HG02981 (cell line): ENCODE measurements at regions not wholly inside any gene's neighbourhood (a gene's known extent, or its start where the extent isn't known, plus 50 kb on each side); places are given as distances from the start of the nearest gene placed in this dataset.

Experiments
- ATAC-seq: cut with Tn5 transposase; IDR thresholded peaks from one replicate; pipeline ENCODE4 v1.9.1; 2021; ENCODE audit warnings: mild to moderate bottlenecking, moderate library complexity; ENCODE audit not compliant: unreplicated experiment

- no peak for ATAC-seq
These were observed 788.4 kb downstream of the TLE4 start for GRCh38 chr9:80359941-80360881.

- ATAC-seq, result no peak
These were observed 787.5 kb downstream of the TLE4 start for GRCh38 chr9:80359291-80359690.

GRCh38 chr9:80352967-80353366 lies 781.2 kb downstream of the TLE4 start:
- no peak for ATAC-seq

DNA sequence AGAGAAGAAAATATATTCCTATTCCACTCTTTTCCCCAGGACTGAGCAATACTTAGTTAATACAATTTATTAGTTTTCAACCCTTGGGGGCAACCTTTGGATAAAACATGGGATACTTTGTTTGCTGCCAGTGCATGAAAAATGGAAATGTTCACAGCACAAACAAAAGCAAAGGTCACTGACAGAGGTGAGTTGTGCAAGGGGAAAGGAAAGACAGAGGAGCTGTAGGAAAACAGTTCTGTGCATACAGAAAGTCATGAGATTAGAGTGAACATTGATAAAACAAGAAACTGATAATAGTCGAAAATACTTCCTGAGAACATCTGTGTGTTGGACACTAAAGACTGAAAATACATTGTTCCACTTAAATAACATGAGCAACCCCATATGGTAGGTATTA lies 779.8 kb downstream of the TLE4 start:
- no peak for ATAC-seq

DNA sequence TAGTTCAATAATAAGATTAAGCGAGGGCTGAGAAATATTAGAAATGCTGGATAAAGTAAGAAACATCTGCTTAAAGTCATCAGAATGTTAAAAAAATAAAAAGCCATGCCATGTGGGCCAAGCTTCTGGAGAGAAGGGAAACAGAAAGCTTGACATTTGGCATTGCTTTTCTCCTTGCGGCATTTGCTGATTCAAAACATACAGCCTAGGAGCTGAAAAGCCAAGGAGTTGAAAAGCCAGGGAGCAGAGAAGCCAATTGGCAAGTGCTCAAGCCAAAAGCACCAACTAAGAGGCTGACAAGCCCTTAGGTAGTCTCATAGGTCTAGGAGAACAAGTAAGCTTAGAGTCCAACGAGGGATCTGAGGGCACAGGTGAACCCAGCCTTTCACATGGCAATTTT lies 754.3 kb downstream of the TLE4 start:
- no peak for ATAC-seq

- no peak for ATAC-seq
These were observed 749.2 kb downstream of the TLE4 start for GRCh38 chr9:80320916-80321315.

DNA sequence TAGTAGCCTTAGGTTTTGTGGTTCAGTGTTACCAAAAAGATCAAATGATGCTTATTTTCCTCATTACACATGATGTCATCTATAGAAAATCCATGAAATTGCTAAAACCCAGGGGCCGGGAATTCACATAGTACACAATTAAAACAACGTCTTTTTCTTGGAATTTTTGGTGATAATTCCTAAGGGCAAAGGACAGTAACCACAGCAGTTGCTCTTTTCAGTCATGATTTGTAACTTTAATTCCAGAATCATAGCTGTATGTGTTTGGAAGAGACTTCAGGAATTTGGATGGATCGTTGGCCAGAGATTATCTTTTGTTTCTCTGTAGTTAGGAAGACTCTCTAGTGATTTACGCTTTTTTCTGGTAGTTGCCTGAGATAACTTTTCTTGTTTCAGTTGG lies 748.7 kb downstream of the TLE4 start:
- no peak for ATAC-seq

- ATAC-seq, result no peak
These were observed 733.4 kb downstream of the TLE4 start for GRCh38 chr9:80305136-80305535.

- no peak for ATAC-seq
These were observed 723.2 kb downstream of the TLE4 start for GRCh38 chr9:80294955-80295354.

DNA sequence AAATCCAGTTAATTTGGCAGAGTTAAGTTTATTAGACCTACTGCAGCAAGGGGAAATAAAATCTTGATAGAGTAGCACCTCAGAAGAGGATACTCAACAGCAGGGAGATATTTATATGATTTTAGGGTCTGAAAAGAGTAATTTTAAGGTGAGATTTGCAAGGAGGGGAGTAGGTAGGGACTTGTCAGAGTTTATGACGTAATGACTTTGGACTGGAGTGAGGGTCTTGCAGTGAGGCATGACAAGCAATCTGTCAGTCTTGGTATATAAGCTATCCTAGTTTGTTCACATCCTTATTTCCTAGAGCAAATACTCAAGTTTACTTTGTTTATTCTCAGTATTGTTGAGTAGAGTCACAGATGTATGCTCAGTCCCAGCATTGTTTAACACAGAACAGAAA lies 722.6 kb downstream of the TLE4 start:
- no peak for ATAC-seq

DNA sequence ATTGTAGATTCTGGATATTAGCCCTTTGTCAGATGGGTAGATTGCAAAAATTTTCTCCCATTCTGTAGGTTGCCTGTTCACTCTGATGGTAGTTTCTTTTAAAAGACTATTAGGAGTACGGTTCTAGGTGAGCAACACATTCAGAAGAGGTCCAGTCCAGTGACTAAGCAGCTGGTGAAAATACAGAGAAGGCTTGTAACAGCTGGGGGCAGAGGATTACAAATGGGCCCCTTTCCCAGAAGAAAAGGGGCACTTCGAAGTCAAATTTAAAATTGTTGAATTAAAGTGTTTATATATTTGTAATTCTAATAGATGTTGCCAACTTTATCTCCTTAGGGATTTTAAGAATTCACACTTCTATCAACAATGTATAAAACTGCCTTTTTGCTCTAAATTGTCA lies 720.5 kb downstream of the TLE4 start:
- no peak for ATAC-seq

DNA sequence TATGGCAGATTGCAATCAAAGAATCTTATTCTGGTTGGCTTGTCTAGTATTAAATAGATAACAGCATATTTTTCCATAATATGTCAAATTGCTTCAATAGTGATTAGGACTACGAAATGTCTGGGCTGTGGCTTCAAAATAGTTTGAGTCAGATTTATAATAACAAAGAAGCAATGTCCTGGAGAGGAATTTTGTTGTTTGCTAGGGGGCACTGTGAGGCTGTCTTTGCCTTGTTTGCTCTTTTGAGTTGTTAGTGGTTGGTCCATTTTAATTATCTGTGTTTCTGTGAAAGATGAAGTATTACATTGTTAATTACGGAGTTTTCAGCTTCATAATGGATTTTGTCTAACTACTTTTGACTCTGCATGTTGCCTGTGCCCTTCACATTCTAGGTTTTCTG lies 713.6 kb downstream of the TLE4 start:
- ATAC-seq, result no peak

DNA sequence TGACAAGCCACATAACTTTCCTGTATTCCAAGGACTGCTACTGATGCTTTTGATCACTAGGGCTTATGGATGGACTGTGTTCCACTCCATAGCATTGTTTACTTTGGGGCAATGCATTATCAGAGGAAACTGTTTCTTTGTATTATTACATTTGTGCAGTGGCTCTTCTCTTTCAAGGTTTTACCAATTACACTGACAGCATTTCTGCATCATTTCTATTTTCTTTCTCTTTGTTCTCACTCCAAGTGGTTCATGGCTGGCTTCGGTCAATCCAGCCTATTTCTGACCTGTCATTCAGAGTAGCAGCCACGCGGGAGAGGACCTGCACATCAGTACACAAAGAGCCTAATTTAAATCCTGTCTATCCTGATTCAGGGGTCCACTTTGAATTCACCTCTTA lies 711.0 kb downstream of the TLE4 start:
- no peak for ATAC-seq

- no peak for ATAC-seq
These were observed 687.3 kb downstream of the TLE4 start for GRCh38 chr9:80259079-80259478.

- ATAC-seq, result no peak
These were observed 680.0 kb downstream of the TLE4 start for GRCh38 chr9:80251778-80252177.

DNA sequence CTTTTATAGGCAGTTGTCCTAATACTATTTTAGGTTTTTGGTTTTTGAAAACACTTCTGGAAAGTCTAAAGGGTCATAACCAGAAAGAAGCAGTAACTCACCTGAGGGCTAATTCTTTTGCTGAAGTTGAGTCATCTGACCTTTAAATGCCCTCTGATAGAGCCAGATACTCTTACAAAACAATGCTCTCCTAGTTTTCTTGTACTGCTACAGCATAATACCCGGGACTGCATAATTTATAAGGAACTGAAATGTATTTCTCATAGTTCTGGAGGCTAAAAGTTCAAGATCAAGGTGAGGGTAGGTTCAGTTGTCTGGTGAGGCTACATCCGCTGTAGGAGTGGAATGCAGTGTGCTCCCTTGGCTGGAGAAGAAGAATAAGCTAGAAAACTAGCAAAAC lies 670.3 kb downstream of the TLE4 start:
- no peak for ATAC-seq

- ATAC-seq, result no peak
These were observed 664.0 kb downstream of the TLE4 start for GRCh38 chr9:80235752-80236151.

DNA sequence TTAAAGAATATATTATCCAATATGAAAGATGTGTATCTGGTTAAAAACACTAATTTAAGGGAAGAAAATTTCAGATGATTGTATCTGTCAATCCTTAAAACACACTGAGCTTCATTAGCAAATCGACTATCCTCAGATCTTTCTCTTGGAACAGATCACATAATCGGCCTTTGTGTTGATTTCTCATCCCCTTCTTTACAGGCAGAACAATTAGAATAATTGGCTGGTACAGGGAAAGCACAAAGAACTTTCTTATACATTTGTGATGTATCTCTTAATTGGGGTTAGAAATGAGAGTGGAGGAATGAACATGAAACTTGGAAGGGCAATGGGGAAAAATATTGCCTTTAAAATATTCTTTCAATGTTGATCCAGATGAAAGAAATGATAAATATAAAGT lies 662.1 kb downstream of the TLE4 start:
- no peak for ATAC-seq

DNA sequence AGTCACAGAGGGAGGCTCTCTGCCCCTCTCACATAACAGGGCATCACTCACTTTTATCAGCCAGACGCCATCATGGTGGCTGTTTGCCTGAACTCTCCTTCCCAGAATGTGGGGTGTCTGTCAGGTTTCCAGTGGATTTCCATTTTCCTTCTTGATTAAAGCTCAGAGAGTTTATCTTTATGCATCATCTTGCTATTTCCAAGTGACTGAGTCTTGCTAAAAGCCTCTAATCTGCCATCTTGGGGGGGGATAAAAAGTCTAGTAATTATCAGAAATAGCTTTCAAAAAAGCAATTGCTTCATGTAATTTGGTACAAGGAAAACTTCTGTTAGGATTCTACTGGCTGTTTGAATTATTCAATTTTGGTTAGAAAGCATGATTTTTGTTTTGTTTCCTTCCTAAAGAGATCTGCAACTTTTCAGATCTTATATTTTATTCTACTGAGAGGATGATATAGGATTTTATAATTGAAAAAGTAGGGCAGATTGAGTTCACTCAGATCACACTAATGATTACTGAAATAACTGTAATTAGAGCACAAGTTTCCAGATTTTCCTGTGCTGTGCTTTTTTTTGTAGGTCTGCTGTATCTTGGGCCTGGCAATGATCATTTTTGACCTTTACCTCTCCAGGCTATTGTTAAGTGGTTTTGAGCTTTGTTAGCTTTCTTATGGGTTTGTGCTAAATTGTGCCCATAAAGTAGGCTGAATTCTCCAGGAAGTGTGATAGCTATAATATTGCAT lies 661.5 kb downstream of the TLE4 start:
- no peak for ATAC-seq

GRCh38 chr9:80231318-80232236 lies 659.8 kb downstream of the TLE4 start:
- no peak for ATAC-seq

- ATAC-seq, result no peak
These were observed 652.1 kb downstream of the TLE4 start for GRCh38 chr9:80223897-80224296.
